ENCODE measurements at regions not wholly inside any gene's neighbourhood (a gene's known extent, or its start where the extent isn't known, plus 50 kb on each side); places are given as distances from the start of the nearest gene placed in this dataset.

GRCh38 chr12:78797196-78797931 lies 67.2 kb upstream of the SYT1 start:
- H3K27ac ChIP-seq (ENCODE audit: low read length) = no peak overlapping the region

GRCh38 chr12:78799649-78800048 lies 64.9 kb upstream of the SYT1 start:
- Histone ChIP-seq H3K4me1 (ENCODE audit: control insufficient read depth, low read depth, low read length) (no peaks in the 10 kb centered on the region), H3K4me3 (ENCODE audit: low read length) (no peak overlapping the region), H3K36me3 (ENCODE audit: control insufficient read depth, low read depth, low read length) (no peaks in the 10 kb centered on the region), H3K27me3 (ENCODE audit: control insufficient read depth, insufficient read depth, low read length) (no peaks in the 10 kb centered on the region), H3K9me3 (ENCODE audit: control insufficient read depth, low read depth, low read length) (no peaks in the 10 kb centered on the region), H3K9ac (ENCODE audit: low read length) (no peak overlapping the region), H3K27ac (ENCODE audit: low read length) (no peak overlapping the region)

More at GRCh38 chr12:78797196-78797931, 67.2 kb upstream of the SYT1 start:
- H3K27me3 ChIP-seq (ENCODE audit: control insufficient read depth, insufficient read depth, low read length) = no peaks in the 10 kb centered on the region
- no peaks in the 10 kb centered on the region for H3K36me3 ChIP-seq (ENCODE audit: control insufficient read depth, low read depth, low read length)
- peaks cover 6% of the 10 kb centered on the region for H3K4me1 ChIP-seq (ENCODE audit: control insufficient read depth, low read depth, low read length)
- H3K4me3 ChIP-seq (ENCODE audit: low read length) = no peak overlapping the region
- no peaks in the 10 kb centered on the region for H3K9me3 ChIP-seq (ENCODE audit: control insufficient read depth, low read depth, low read length)
- H3K9ac ChIP-seq (ENCODE audit: low read length) = no peak overlapping the region

GRCh38 chr12:78802593-78802992 lies 62.0 kb upstream of the SYT1 start:
- H3K4me3 ChIP-seq (ENCODE audit: low read length) = no peak overlapping the region

GRCh38 chr12:78804262-78804661 lies 60.3 kb upstream of the SYT1 start:
- Histone ChIP-seq H3K27ac (ENCODE audit: low read length) (no peak overlapping the region), H3K36me3 (ENCODE audit: control insufficient read depth, low read depth, low read length) (no peaks in the 10 kb centered on the region), H3K27me3 (ENCODE audit: control insufficient read depth, insufficient read depth, low read length) (no peaks in the 10 kb centered on the region), H3K4me3 (ENCODE audit: low read length) (no peak overlapping the region), H3K9ac (ENCODE audit: low read length) (no peak overlapping the region), H3K4me1 (ENCODE audit: control insufficient read depth, low read depth, low read length) (peaks cover 7% of the 10 kb centered on the region), H3K9me3 (ENCODE audit: control insufficient read depth, low read depth, low read length) (no peaks in the 10 kb centered on the region)

More at GRCh38 chr12:78802593-78802992, 62.0 kb upstream of the SYT1 start:
- Histone ChIP-seq H3K9me3 (ENCODE audit: control insufficient read depth, low read depth, low read length) (no peaks in the 10 kb centered on the region), H3K36me3 (ENCODE audit: control insufficient read depth, low read depth, low read length) (no peaks in the 10 kb centered on the region), H3K27ac (ENCODE audit: low read length) (no peak overlapping the region), H3K9ac (ENCODE audit: low read length) (no peak overlapping the region), H3K27me3 (ENCODE audit: control insufficient read depth, insufficient read depth, low read length) (no peaks in the 10 kb centered on the region), H3K4me1 (ENCODE audit: control insufficient read depth, low read depth, low read length) (peaks cover under 1% of the 10 kb centered on the region)
